ENCODE measurements at regions not wholly inside any gene's neighbourhood (a gene's known extent, or its start where the extent isn't known, plus 50 kb on each side); places are given as distances from the start of the nearest gene placed in this dataset.

DNA sequence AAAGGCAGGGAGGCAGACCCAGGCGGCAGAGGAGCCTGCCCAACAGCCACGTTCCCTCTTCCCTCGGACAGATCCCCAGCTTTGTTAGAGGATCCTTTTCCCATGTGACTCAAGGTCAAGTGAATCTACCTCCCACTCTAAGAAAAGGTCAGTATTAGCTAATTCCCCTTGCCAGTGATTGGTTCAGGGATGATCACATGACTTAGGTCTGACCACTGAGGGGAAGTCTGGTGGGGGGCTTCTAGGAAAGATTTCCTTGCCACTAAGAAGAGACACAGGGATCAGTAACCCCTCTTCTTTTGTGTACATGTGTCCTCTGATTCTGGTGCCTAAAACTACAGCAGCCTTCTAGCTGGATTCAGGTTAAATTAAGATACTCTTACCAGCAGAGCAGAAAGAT is 266.3 kb upstream of the NSMCE3 start:
- H3K9ac ChIP-seq (ENCODE audit: low read depth, low read length) = no peak overlapping the region
- H3K27me3 ChIP-seq (ENCODE audit: insufficient read depth, low read length, poor library complexity) = no peaks in the 10 kb centered on the region
- no peak for ATAC-seq (ENCODE audit: insufficient read depth, low read depth)
- no peak overlapping the region for H3K4me3 ChIP-seq (ENCODE audit: low read depth in 1 of 2, low read length in 2 of 2)
- TF ChIP-seq EZH2 (IDR thresholded peaks at IDR 0.05; ENCODE audit: borderline replicate concordance, low read depth, low read length, severe bottlenecking) = no peak
- TF ChIP-seq, protein P1, sequence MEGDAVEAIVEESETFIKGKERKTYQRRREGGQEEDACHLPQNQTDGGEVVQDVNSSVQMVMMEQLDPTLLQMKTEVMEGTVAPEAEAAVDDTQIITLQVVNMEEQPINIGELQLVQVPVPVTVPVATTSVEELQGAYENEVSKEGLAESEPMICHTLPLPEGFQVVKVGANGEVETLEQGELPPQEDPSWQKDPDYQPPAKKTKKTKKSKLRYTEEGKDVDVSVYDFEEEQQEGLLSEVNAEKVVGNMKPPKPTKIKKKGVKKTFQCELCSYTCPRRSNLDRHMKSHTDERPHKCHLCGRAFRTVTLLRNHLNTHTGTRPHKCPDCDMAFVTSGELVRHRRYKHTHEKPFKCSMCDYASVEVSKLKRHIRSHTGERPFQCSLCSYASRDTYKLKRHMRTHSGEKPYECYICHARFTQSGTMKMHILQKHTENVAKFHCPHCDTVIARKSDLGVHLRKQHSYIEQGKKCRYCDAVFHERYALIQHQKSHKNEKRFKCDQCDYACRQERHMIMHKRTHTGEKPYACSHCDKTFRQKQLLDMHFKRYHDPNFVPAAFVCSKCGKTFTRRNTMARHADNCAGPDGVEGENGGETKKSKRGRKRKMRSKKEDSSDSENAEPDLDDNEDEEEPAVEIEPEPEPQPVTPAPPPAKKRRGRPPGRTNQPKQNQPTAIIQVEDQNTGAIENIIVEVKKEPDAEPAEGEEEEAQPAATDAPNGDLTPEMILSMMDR (IDR thresholded peaks at IDR 0.05; ENCODE audit: borderline replicate concordance, extremely low read depth, low read length, poor library complexity, severe bottlenecking) = no peak
- H3K9me3 ChIP-seq (ENCODE audit: insufficient read depth, low read length, severe bottlenecking) = no peaks in the 10 kb centered on the region
- H3K27ac ChIP-seq (ENCODE audit: low read length) = no peak overlapping the region
- H2AFZ ChIP-seq (ENCODE audit: low read depth, low read length) = no peak overlapping the region
- no peaks in the 10 kb centered on the region for H3K79me2 ChIP-seq (ENCODE audit: insufficient read depth, low read length)
- H4K20me1 ChIP-seq (ENCODE audit: insufficient read depth, low read length) = no peaks in the 10 kb centered on the region
- no peak for DNase-seq
- no peaks in the 10 kb centered on the region for H3K36me3 ChIP-seq (ENCODE audit: insufficient read depth, low read length)
- no peaks in the 10 kb centered on the region for H3K4me1 ChIP-seq (ENCODE audit: insufficient read depth, low read length)
- no peak overlapping the region for H3K4me2 ChIP-seq (ENCODE audit: insufficient read depth, low read length)

- Histone ChIP-seq H3K4me3 (ENCODE audit: low read depth in 1 of 2, low read length in 2 of 2) (no peak overlapping the region), H3K4me2 (ENCODE audit: insufficient read depth, low read length) (no peak overlapping the region), H3K27me3 (ENCODE audit: insufficient read depth, low read length, poor library complexity) (no peaks in the 10 kb centered on the region), H3K36me3 (ENCODE audit: insufficient read depth, low read length) (no peaks in the 10 kb centered on the region), H3K27ac (ENCODE audit: low read length) (no peak overlapping the region), H3K9me3 (ENCODE audit: insufficient read depth, low read length, severe bottlenecking) (no peaks in the 10 kb centered on the region), H4K20me1 (ENCODE audit: insufficient read depth, low read length) (no peaks in the 10 kb centered on the region), H3K9ac (ENCODE audit: low read depth, low read length) (no peak overlapping the region), H2AFZ (ENCODE audit: low read depth, low read length) (no peak overlapping the region), H3K79me2 (ENCODE audit: insufficient read depth, low read length) (no peaks in the 10 kb centered on the region), H3K4me1 (ENCODE audit: insufficient read depth, low read length) (no peaks in the 10 kb centered on the region)
- TF ChIP-seq, protein P1 (IDR thresholded peaks at IDR 0.05; ENCODE audit: borderline replicate concordance, extremely low read depth, low read length, poor library complexity, severe bottlenecking) = no peak
- no peak for TF ChIP-seq EZH2 (IDR thresholded peaks at IDR 0.05; ENCODE audit: borderline replicate concordance, low read depth, low read length, severe bottlenecking)
- DNase-seq (no peak), ATAC-seq (ENCODE audit: insufficient read depth, low read depth) (no peak)
Observed at GRCh38 chr15:29534378-29534777, 264.8 kb upstream of the NSMCE3 start.

GRCh38 chr15:29533647-29534046 is 264.0 kb upstream of the NSMCE3 start:
- H3K27me3 ChIP-seq (ENCODE audit: insufficient read depth, low read length, poor library complexity) = no peaks in the 10 kb centered on the region
- H2AFZ ChIP-seq (ENCODE audit: low read depth, low read length) = no peak overlapping the region
- no peaks in the 10 kb centered on the region for H3K36me3 ChIP-seq (ENCODE audit: insufficient read depth, low read length)
- H3K4me1 ChIP-seq (ENCODE audit: insufficient read depth, low read length) = no peaks in the 10 kb centered on the region
- no peak overlapping the region for H3K4me2 ChIP-seq (ENCODE audit: insufficient read depth, low read length)
- H3K4me3 ChIP-seq (ENCODE audit: low read depth in 1 of 2, low read length in 2 of 2) = no peak overlapping the region
- no peak for DNase-seq
- TF ChIP-seq EZH2 (IDR thresholded peaks at IDR 0.05; ENCODE audit: borderline replicate concordance, low read depth, low read length, severe bottlenecking) = no peak
- TF ChIP-seq, protein P1 (IDR thresholded peaks at IDR 0.05; ENCODE audit: borderline replicate concordance, extremely low read depth, low read length, poor library complexity, severe bottlenecking) = no peak
- no peak overlapping the region for H3K27ac ChIP-seq (ENCODE audit: low read length)
- H3K9ac ChIP-seq (ENCODE audit: low read depth, low read length) = no peak overlapping the region
- H3K79me2 ChIP-seq (ENCODE audit: insufficient read depth, low read length) = no peaks in the 10 kb centered on the region
- H3K9me3 ChIP-seq (ENCODE audit: insufficient read depth, low read length, severe bottlenecking) = no peaks in the 10 kb centered on the region
- no peak for ATAC-seq (ENCODE audit: insufficient read depth, low read depth)
- H4K20me1 ChIP-seq (ENCODE audit: insufficient read depth, low read length) = no peaks in the 10 kb centered on the region

DNA sequence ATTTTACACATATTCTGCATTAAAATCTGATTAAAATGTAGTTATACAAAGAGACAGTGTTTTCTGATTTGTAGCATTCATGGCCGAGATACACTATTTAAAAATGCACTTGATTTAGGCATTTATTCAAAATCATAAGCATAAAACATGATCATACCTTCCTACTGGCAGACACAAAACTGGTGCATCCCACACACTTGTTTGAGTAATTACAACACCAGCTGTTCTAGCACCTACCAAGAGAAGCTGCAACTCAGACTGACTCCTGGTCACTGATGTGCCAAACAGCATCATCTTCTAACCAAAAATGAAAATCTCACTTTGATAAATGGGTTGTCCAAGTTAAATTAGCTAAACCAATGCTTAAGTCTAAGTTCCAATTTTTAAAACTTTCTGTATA is 262.7 kb upstream of the NSMCE3 start:
- Histone ChIP-seq H3K27ac (ENCODE audit: low read length) (no peak overlapping the region), H4K20me1 (ENCODE audit: insufficient read depth, low read length) (no peaks in the 10 kb centered on the region), H3K27me3 (ENCODE audit: insufficient read depth, low read length, poor library complexity) (no peaks in the 10 kb centered on the region), H3K4me1 (ENCODE audit: insufficient read depth, low read length) (no peaks in the 10 kb centered on the region), H3K9ac (ENCODE audit: low read depth, low read length) (no peak overlapping the region), H3K4me3 (ENCODE audit: low read depth in 1 of 2, low read length in 2 of 2) (no peak overlapping the region), H3K9me3 (ENCODE audit: insufficient read depth, low read length, severe bottlenecking) (no peaks in the 10 kb centered on the region), H3K79me2 (ENCODE audit: insufficient read depth, low read length) (no peaks in the 10 kb centered on the region), H3K36me3 (ENCODE audit: insufficient read depth, low read length) (no peaks in the 10 kb centered on the region), H3K4me2 (ENCODE audit: insufficient read depth, low read length) (no peak overlapping the region), H2AFZ (ENCODE audit: low read depth, low read length) (no peak overlapping the region)
- DNase-seq = no peak
- no peak for ATAC-seq (ENCODE audit: insufficient read depth, low read depth)
- TF ChIP-seq, protein P1 (IDR thresholded peaks at IDR 0.05; ENCODE audit: borderline replicate concordance, extremely low read depth, low read length, poor library complexity, severe bottlenecking) = no peak
- TF ChIP-seq EZH2 (IDR thresholded peaks at IDR 0.05; ENCODE audit: borderline replicate concordance, low read depth, low read length, severe bottlenecking) = no peak
